ENCODE measurements at regions not wholly inside any gene's neighbourhood (a gene's known extent, or its start where the extent isn't known, plus 50 kb on each side); places are given as distances from the start of the nearest gene placed in this dataset.

DNA sequence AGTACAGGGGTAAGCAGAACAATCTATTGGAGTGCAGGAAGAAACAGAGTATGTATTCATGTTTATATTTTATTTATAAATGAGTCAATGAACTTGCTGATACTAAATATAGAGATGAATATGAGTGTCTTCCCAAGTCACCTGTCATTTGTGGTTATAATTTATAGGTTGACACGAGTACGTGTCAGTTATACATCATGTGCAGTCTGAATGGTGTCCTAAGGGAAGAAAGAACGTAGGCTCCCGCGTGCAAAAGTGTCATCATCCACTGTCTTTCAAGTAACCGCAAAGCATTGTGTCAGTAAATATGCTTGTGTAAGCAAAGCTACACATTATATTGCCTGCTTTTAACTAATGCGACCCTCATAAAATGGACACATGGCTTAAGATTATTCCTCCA is 786.1 kb downstream of the KCNJ2 start:
- TF ChIP-seq CTCF (IDR thresholded peaks at IDR 0.05; ENCODE audit: low read length): no peak
- TF ChIP-seq EZH2 (IDR thresholded peaks at IDR 0.05; ENCODE audit: borderline replicate concordance, low read length): no peak

All from OCI-LY1 (cell line).